K562 (cell line): ENCODE measurements at regions not wholly inside any gene's neighbourhood (a gene's known extent, or its start where the extent isn't known, plus 50 kb on each side); places are given as distances from the start of the nearest gene placed in this dataset.

Source experiments
- ATAC-seq: fragments of 200-7000 bp; cut with Tn5 transposase; 3 replicates; pipeline ENCODE4 v1.9.1; 2020; ENCODE audit warnings: moderate library complexity
- BruUV-seq: library from RNA; stranded (reverse); fragments of 400-500 nt; replicated peaks from 2 replicates; lab custom pipeline; 2021; lab: Mats Ljungman, UMichigan
- CTCF ChIA-PET: fragments of 300-600 bp; formaldehyde crosslinking; extraction: SDS; loops from one replicate; lab custom pipeline; 2021; ENCODE audit warnings: low intra/inter-chr PET ratio; lab: Yijun Ruan, JAX
- POLR2A ChIA-PET: fragments of 300-600, 350-650 bp; sonication (Branson Sonifier 250); formaldehyde crosslinking; extraction: SDS; loops from one replicate; lab custom pipeline; 2021; ENCODE audit warnings: antibody characterized with exemption, inconsistent platforms; lab: Yijun Ruan, JAX
- DNase-seq, 4 experiments: peaks; one replicate each; pipeline versions ENCODE4 v3.0.0 to v3.0.0-alpha.2; 2011 to 2018; ENCODE audit warnings: low spot score in 3 of 4, mixed read lengths in 3 of 4; ENCODE audit errors: extremely low read depth in 1 of 4
- FAIRE-seq: peaks from 2 replicates; lab custom pipeline; 2011; peaks lifted over from hg19 to GRCh38; lab: Jason Lieb, UNC
- H2AFZ ChIP-seq: 2 replicates; pipeline ENCODE4 v1.6.0; 2011; ENCODE audit warnings: low read depth, low read length, control low read depth, inconsistent platforms
- H3K27ac ChIP-seq: fragments of 200-600 bp; 3 replicates; pipeline ENCODE4 v1.8.0; 2011; ENCODE audit warnings: low read depth, mild to moderate bottlenecking, control low read depth, inconsistent platforms, low read length, moderate library complexity, mixed read lengths; ENCODE audit errors: extremely low read depth
- H3K27me3 ChIP-seq, 2 experiments: fragments of 300-600 bp in 1 of 2; 2 replicates in 1 of 2; 3 replicates in 1 of 2; pipeline versions ENCODE4 v1.6.0 to v1.8.0; 2011; ENCODE audit warnings: inconsistent platforms in 2 of 2, low read length in 2 of 2, mild to moderate bottlenecking in 1 of 2, mixed read lengths in 1 of 2, moderate library complexity in 1 of 2; ENCODE audit not compliant: control insufficient read depth in 2 of 2, insufficient read depth in 2 of 2
- H3K36me3 ChIP-seq: fragments of 300-600 bp; 3 replicates; pipeline ENCODE4 v1.8.0; 2011; ENCODE audit warnings: mild to moderate bottlenecking, low read length, inconsistent platforms; ENCODE audit not compliant: control insufficient read depth, insufficient read depth
- H3K4me1 ChIP-seq, 2 experiments: fragments of 200-600 bp in 1 of 2; replicated peaks in 1 of 2; 2 replicates in 1 of 2; 3 replicates in 1 of 2; pipeline versions ENCODE4 v1.5.1 to v1.8.0; 2011; ENCODE audit warnings: inconsistent platforms in 2 of 2, low read length in 2 of 2, mild to moderate bottlenecking in 1 of 2, mixed read lengths in 1 of 2, moderate library complexity in 1 of 2; ENCODE audit not compliant: control insufficient read depth in 2 of 2, insufficient read depth in 2 of 2
- H3K4me2 ChIP-seq: 2 replicates; pipeline ENCODE4 v1.6.1; 2011; ENCODE audit warnings: low read length, control low read depth, inconsistent platforms, mixed read lengths; ENCODE audit not compliant: insufficient read depth
- H3K4me3 ChIP-seq: fragments of 200-600 bp; sonication (generic), shearing (Covaris generic); 2 replicates; pipeline ENCODE4 v1.5.1; 2016; ENCODE audit warnings: control low read depth, inconsistent platforms
- H3K79me2 ChIP-seq: fragments of 200-600 bp; 3 replicates; pipeline ENCODE4 v1.8.0; 2011; ENCODE audit warnings: low read length, inconsistent platforms; ENCODE audit not compliant: control insufficient read depth, insufficient read depth
- H3K9ac ChIP-seq, 2 experiments: 2 replicates each; pipeline versions ENCODE4 v1.6.0 to v1.6.1; 2011; ENCODE audit warnings: low read depth in 2 of 2, low read length in 2 of 2, control low read depth in 1 of 2, inconsistent platforms in 1 of 2, mild to moderate bottlenecking in 1 of 2, mixed read lengths in 1 of 2; ENCODE audit not compliant: insufficient read depth in 1 of 2
- H3K9me1 ChIP-seq: one replicate; pipeline ENCODE4 v1.6.0; 2011; ENCODE audit warnings: inconsistent platforms, mild to moderate bottlenecking, low read length, moderate library complexity; ENCODE audit not compliant: control insufficient read depth, insufficient read depth
- H3K9me3 ChIP-seq: replicated peaks from 2 replicates; pipeline ENCODE4 v1.5.1; 2011; ENCODE audit warnings: low read depth, low read length, inconsistent platforms; ENCODE audit not compliant: control insufficient read depth, insufficient read depth
- H4K20me1 ChIP-seq: replicated peaks from 2 replicates; pipeline ENCODE4 v1.6.1; 2011; ENCODE audit warnings: low read length, inconsistent platforms, mixed read lengths; ENCODE audit not compliant: control insufficient read depth, insufficient read depth
- C11orf30 ChIP-seq: fragments of 450-650 bp; IDR thresholded peaks from 2 replicates; pipeline ENCODE4 v1.6.1; 2016; ENCODE audit warnings: low read depth, mild to moderate bottlenecking
- CAMTA2 ChIP-seq: fragments of 250-450 bp; sonication (Bioruptor Pico); conservative IDR thresholded peaks from 2 replicates; pipeline ENCODE4 v1.5.1; 2022
- CBFA2T3 ChIP-seq: fragments of 450-650 bp; IDR thresholded peaks from 2 replicates; pipeline ENCODE4 v1.6.1; 2017
- ETV6 ChIP-seq, 3 experiments: fragments of 150-350 bp in 1 of 3; sonication (generic) in 1 of 3; formaldehyde crosslinking in 1 of 3; IDR thresholded peaks; 2 replicates each; pipeline versions ENCODE4 v1.6.1 to v1.8.0; 2014 to 2022; ENCODE audit warnings: borderline replicate concordance in 2 of 3, low read depth in 2 of 3, antibody characterized with exemption in 1 of 3, low read length in 1 of 3, mild to moderate bottlenecking in 1 of 3, missing genetic modification reagents in 1 of 3
- HLTF ChIP-seq: fragments of 450-650 bp; IDR thresholded peaks from 2 replicates; pipeline ENCODE4 v1.6.1; 2016
- MAFG ChIP-seq: fragments of 450-650 bp; conservative IDR thresholded peaks from 2 replicates; pipeline ENCODE4 v1.6.1; 2016; ENCODE audit warnings: missing genetic modification characterization, missing compliant biosample characterization
- MAFK ChIP-seq: IDR thresholded peaks from 2 replicates; pipeline ENCODE4 v1.6.1; 2011; ENCODE audit warnings: low read length, improper control_type of control experiment
- MECOM ChIP-seq: fragments of 250-450 bp; sonication (Bioruptor Pico); IDR thresholded peaks from 2 replicates; pipeline ENCODE4 v1.8.0; 2022; ENCODE audit warnings: inconsistent platforms
- MXI1 ChIP-seq: IDR thresholded peaks from 2 replicates; pipeline ENCODE4 v1.6.1; 2011; ENCODE audit warnings: low read depth, mild to moderate bottlenecking, improper control_type of control experiment, low read length
- MYNN ChIP-seq, 2 experiments: sonication (generic); formaldehyde crosslinking in 1 of 2; IDR thresholded peaks; 2 replicates each; pipeline versions ENCODE4 v1.5.0 to v1.6.1; 2016 to 2020; ENCODE audit warnings: antibody characterized with exemption in 1 of 2, missing genetic modification reagents in 1 of 2
- POLR2B ChIP-seq: fragments of 450-650 bp; IDR thresholded peaks from 2 replicates; pipeline ENCODE4 v1.6.1; 2018; ENCODE audit warnings: low read depth; ENCODE audit not compliant: partially characterized antibody
- POLR2G ChIP-seq: fragments of 200-400 bp; formaldehyde crosslinking; IDR thresholded peaks from 2 replicates; pipeline ENCODE4 v1.6.1; 2017; ENCODE audit warnings: low read depth, mild to moderate bottlenecking, antibody characterized with exemption, low read length, moderate library complexity
- RCOR1 ChIP-seq, 2 experiments: IDR thresholded peaks; 2 replicates each; pipeline ENCODE4 v1.6.1; 2012; ENCODE audit warnings: low read depth in 2 of 2, low read length in 2 of 2, borderline replicate concordance in 1 of 2, improper control_type of control experiment in 1 of 2
- RHOXF2B ChIP-seq: fragments of 250-450 bp; sonication (Bioruptor Pico); conservative IDR thresholded peaks from 2 replicates; pipeline ENCODE4 v1.5.1; 2021
- STAG1 ChIP-seq: sonication (generic); formaldehyde crosslinking; IDR thresholded peaks from 2 replicates; pipeline ENCODE4 v1.5.0; 2020; ENCODE audit warnings: missing genetic modification reagents, borderline replicate concordance
- ZKSCAN8 ChIP-seq: fragments of 200-800 bp; sonication (Bioruptor generic); IDR thresholded peaks from 2 replicates; pipeline ENCODE4 v1.6.1; 2016; ENCODE audit warnings: missing genetic modification characterization, missing compliant biosample characterization
- ZNF316 ChIP-seq: fragments of 450-650 bp; IDR thresholded peaks from 2 replicates; pipeline ENCODE4 v1.6.1; 2016
- ZNF431 ChIP-seq: sonication (generic); formaldehyde crosslinking; IDR thresholded peaks from 2 replicates; pipeline ENCODE4 v1.8.0; 2022; ENCODE audit warnings: mild to moderate bottlenecking, missing genetic modification reagents
- ZNF644 ChIP-seq: fragments of 200-800 bp; sonication (Bioruptor generic); IDR thresholded peaks from 2 replicates; pipeline ENCODE4 v1.6.1; 2016; ENCODE audit warnings: low read depth, missing genetic modification characterization, missing compliant biosample characterization
- ZNF695 ChIP-seq: fragments of 450-650 bp; formaldehyde crosslinking; IDR thresholded peaks from 2 replicates; pipeline ENCODE4 v1.4.0; 2020; ENCODE audit warnings: mild to moderate bottlenecking, moderate library complexity
- ZNF764 ChIP-seq: fragments of 250-450 bp; sonication (Bioruptor Pico); IDR thresholded peaks from 2 replicates; pipeline ENCODE4 v1.4.0; 2020; ENCODE audit warnings: low read depth, mild to moderate bottlenecking, moderate library complexity
- WGBS: fragments of 100-300 bp; shearing (Covaris generic); methylation state at CpG from one replicate; pipeline ENCODE4 v1.1.6; 2016; ENCODE audit warnings: low coverage, mixed read lengths; ENCODE audit not compliant: insufficient coverage; ENCODE audit errors: missing lambda C conversion rate; 5-methylcytosine and 5-hydroxymethylcytosine counted together
- in situ Hi-C: fragments of 300-500 bp; cut with MboI; formaldehyde crosslinking; loops from 4 replicates; pipeline ENCODE4 v1.15.0; 2018; ENCODE audit warnings: inconsistent platforms, mixed read lengths
- intact Hi-C: fragments of 100-400 bp; cut with micrococcal nuclease; formaldehyde crosslinking; loops from 2 replicates; pipeline ENCODE4 v1.14.2; 2022

- in situ Hi-C loops, result no loop called here
- Histone ChIP-seq H3K4me1 (no peaks in the 10 kb centered on the region), H3K9me3 (no peaks in the 10 kb centered on the region), H3K27ac (no peak overlapping the region), H3K9ac (no peak overlapping the region), H3K4me2 (no peak overlapping the region), H3K27me3 (no peaks in the 10 kb centered on the region), H3K79me2 (no peaks in the 10 kb centered on the region), H3K36me3 (no peaks in the 10 kb centered on the region)
- 10% methylated on average over 1 of the region's 1 CpG for WGBS
- FAIRE-seq (no peak), ATAC-seq (no peak), DNase-seq (no peak)
- no TSS peak for BruUV-seq
- POLR2A ChIA-PET, result no interaction called here
- TF ChIP-seq MAFG (tag), result peak; percentile 34; the same call in 1 of the 2 replicates
- peak; percentile 7; the same call in 1 of the 2 replicates for TF ChIP-seq MAFK
- TF ChIP-seq ZNF431, result no peak
- peak; percentile 62; the same call in 1 of the 2 replicates for TF ChIP-seq ZNF316
- TF ChIP-seq MYNN (IDR thresholded peaks at IDR 0.05), result no peak
- TF ChIP-seq MYNN (CRISPR knock-in tag; IDR thresholded peaks at IDR 0.05), result no peak
- TF ChIP-seq ZNF764 (CRISPR knock-in tag), result no peak
- no peak for TF ChIP-seq ZNF695
- TF ChIP-seq C11orf30, result 0 out of 2 replicates have a peak, but pooled peaks have one; percentile 18
- TF ChIP-seq, all 486 proteins: peak for 4
- Histone ChIP-seq H4K20me1 (no peaks in the 10 kb centered on the region), H3K4me3 (no peak overlapping the region), H3K9me1 (no peaks in the 10 kb centered on the region), H2AFZ (no peak overlapping the region)
- CTCF ChIA-PET, result no interaction called here
- intact Hi-C loops, result no loop called here
Observed at GRCh38 chr4:31298737-31299136, 578.6 kb downstream of the PCDH7 start.

- 7% methylated on average over 5 of the region's 5 CpGs for WGBS
- Histone ChIP-seq H3K9me3 (no peaks in the 10 kb centered on the region; the same call in 1 of the 2 replicates), H3K9me1 (no peaks in the 10 kb centered on the region), H3K36me3 (no peaks in the 10 kb centered on the region), H3K4me3 (no peak overlapping the region), H3K4me1 (no peaks in the 10 kb centered on the region), H3K9ac (no peak overlapping the region), H3K79me2 (no peaks in the 10 kb centered on the region), H3K4me2 (no peak overlapping the region), H3K27ac (no peak overlapping the region), H2AFZ (no peak overlapping the region), H4K20me1 (no peaks in the 10 kb centered on the region), H3K27me3 (no peaks in the 10 kb centered on the region)
- POLR2A ChIA-PET, result no interaction called here
- DNase-seq (no peak), FAIRE-seq (no peak), ATAC-seq (no peak)
- BruUV-seq, result no TSS peak
- CTCF ChIA-PET, result no interaction called here
- intact Hi-C loops, result no loop called here
- in situ Hi-C loops, result no loop called here
- TF ChIP-seq MECOM (CRISPR knock-in tag) (no peak), POLR2B (no peak), CAMTA2 (no peak), ZNF644 (no peak), HLTF (no peak), RHOXF2B (CRISPR knock-in tag) (no peak), CBFA2T3 (no peak), ETV6 (IDR thresholded peaks at IDR 0.05; ENCODE audit: borderline replicate concordance in 1 of 2, low read depth in 2 of 2, low read length in 1 of 2) (no peak), ETV6 (CRISPR knock-in tag; IDR thresholded peaks at IDR 0.05; ENCODE audit: borderline replicate concordance) (no peak), RCOR1 (IDR thresholded peaks at IDR 0.05; ENCODE audit: borderline replicate concordance in 1 of 2, low read depth in 2 of 2, low read length in 2 of 2) (no peak), STAG1 (CRISPR knock-in tag) (no peak), ZKSCAN8 (CRISPR knock-in tag) (no peak), MXI1 (no peak), POLR2G (no peak)
Observed at GRCh38 chr4:31307029-31307428, 586.9 kb downstream of the PCDH7 start.
